B cell (primary cell): ENCODE measurements at regions not wholly inside any gene's neighbourhood (a gene's known extent, or its start where the extent isn't known, plus 50 kb on each side); places are given as distances from the start of the nearest gene placed in this dataset.

Experiments used
- ATAC-seq: fragments of 200-7000 bp; cut with Tn5 transposase; one replicate; pipeline ENCODE4 v1.10.0; 2021; ENCODE audit warnings: low read depth, mild to moderate bottlenecking, moderate number of reproducible peaks, moderate library complexity
- CTCF ChIA-PET: fragments of 350-600 bp; sonication (Branson Sonifier 250); formaldehyde crosslinking; loops from one replicate; lab custom pipeline; 2021; ENCODE audit warnings: antibody characterized with exemption, inconsistent platforms; lab: Charles Lee
- POLR2A ChIA-PET: fragments of 350-600 bp; sonication (Branson Sonifier 250); formaldehyde crosslinking; loops from one replicate; lab custom pipeline; 2021; ENCODE audit warnings: antibody characterized with exemption; lab: Charles Lee
- DNase-seq: peaks from one replicate; pipeline ENCODE4 v3.0.0; 2013
- H2AFZ ChIP-seq: 2 replicates; pipeline ENCODE4 v1.6.1; 2012; ENCODE audit warnings: mild to moderate bottlenecking, low read depth, low read length; ENCODE audit not compliant: insufficient read depth, poor library complexity, severe bottlenecking
- H3K27ac ChIP-seq, 2 donors: 1 replicate in 1 of 2; 2 replicates in 1 of 2; pipeline ENCODE4 v1.5.1; 2012 to 2013; ENCODE audit warnings: low read length in 2 of 2, mild to moderate bottlenecking in 2 of 2, moderate library complexity in 1 of 2
- H3K27me3 ChIP-seq, 4 experiments: fragments of 200-600 bp in 1 of 4; sonication (generic) in 1 of 4; replicated peaks in 1 of 4; 1 replicate in 2 of 4; 2 replicates in 2 of 4; pipeline versions ENCODE4 v1.6.1 to v1.7.0; 2013 to 2016; ENCODE audit warnings: low read length in 3 of 4, mild to moderate bottlenecking in 2 of 4, mixed read lengths in 1 of 4, moderate library complexity in 1 of 4; ENCODE audit not compliant: insufficient read depth in 4 of 4, control insufficient read depth in 3 of 4; ENCODE audit errors: control extremely low read depth in 1 of 4
- H3K36me3 ChIP-seq, 2 experiments: replicated peaks in 1 of 2; 1 replicate in 1 of 2; 2 replicates in 1 of 2; pipeline versions ENCODE4 v1.6.1 to v1.7.1; 2013; ENCODE audit warnings: low read length in 1 of 2; ENCODE audit not compliant: insufficient read depth in 2 of 2, control insufficient read depth in 1 of 2; ENCODE audit errors: control extremely low read depth in 1 of 2, extremely low read depth in 1 of 2
- H3K4me1 ChIP-seq, 2 donors: fragments of 200-600 bp in 1 of 2; sonication (generic) in 1 of 2; 1 replicate in 1 of 2; 2 replicates in 1 of 2; pipeline versions ENCODE4 v1.5.1 to v1.6.1; 2013 to 2017; ENCODE audit warnings: low read length in 2 of 2; ENCODE audit not compliant: control insufficient read depth in 2 of 2, insufficient read depth in 2 of 2
- H3K4me2 ChIP-seq: replicated peaks from 2 replicates; pipeline ENCODE3; 2012; ENCODE audit warnings: mild to moderate bottlenecking, low read depth, low read length; ENCODE audit not compliant: poor library complexity, severe bottlenecking
- H3K4me3 ChIP-seq, 5 experiments: fragments of 200-600 bp in 1 of 5; sonication (generic) in 1 of 5; 1 replicate in 3 of 5; 2 replicates in 2 of 5; pipeline versions ENCODE4 v1.5.1 to v1.7.0; 2011 to 2016; ENCODE audit warnings: low read length in 4 of 5, mild to moderate bottlenecking in 4 of 5, low read depth in 2 of 5, control low read depth in 1 of 5, moderate library complexity in 1 of 5; ENCODE audit not compliant: insufficient read depth in 1 of 5; ENCODE audit errors: control extremely low read depth in 1 of 5, extremely low read depth in 1 of 5
- H3K79me2 ChIP-seq: fragments of 200-600 bp; sonication (generic); one replicate; pipeline ENCODE4 v1.6.0; 2016; ENCODE audit warnings: low read length; ENCODE audit not compliant: control insufficient read depth, insufficient read depth
- H3K9ac ChIP-seq: fragments of 200-600 bp; sonication (generic); 2 replicates; pipeline ENCODE4 v1.6.1; 2017; ENCODE audit warnings: mild to moderate bottlenecking, low read length, moderate library complexity
- H3K9me3 ChIP-seq, 3 donors: one replicate each; pipeline versions ENCODE4 v1.6.1 to v1.7.1; 2013; ENCODE audit warnings: low read length in 2 of 3; ENCODE audit not compliant: control insufficient read depth in 2 of 3, insufficient read depth in 1 of 3; ENCODE audit errors: control extremely low read depth in 1 of 3
- H4K20me1 ChIP-seq: 2 replicates; pipeline ENCODE4 v1.6.0; 2012; ENCODE audit warnings: mild to moderate bottlenecking, low read length; ENCODE audit not compliant: insufficient read depth, control insufficient read depth, poor library complexity, severe bottlenecking
- H3K27ac Mint-ChIP-seq: one replicate; pipeline ENCODE4 v1.8.0; 2021; ENCODE audit warnings: mixed read lengths
- H3K27me3 Mint-ChIP-seq: one replicate; pipeline ENCODE4 v1.8.0; 2021; ENCODE audit warnings: mixed read lengths
- H3K4me1 Mint-ChIP-seq: one replicate; pipeline ENCODE4 v1.8.0; 2021; ENCODE audit warnings: mixed read lengths
- H3K4me3 Mint-ChIP-seq: one replicate; pipeline ENCODE4 v1.8.0; 2021; ENCODE audit warnings: mixed read lengths
- H3K9me3 Mint-ChIP-seq: one replicate; pipeline ENCODE4 v1.8.0; 2022; ENCODE audit warnings: mixed read lengths; ENCODE audit not compliant: insufficient read depth
- EZH2 ChIP-seq: IDR thresholded peaks from 2 replicates; pipeline ENCODE4 v1.6.1; 2012; ENCODE audit warnings: borderline replicate concordance, low read depth, mild to moderate bottlenecking, moderate library complexity, low read length; ENCODE audit not compliant: insufficient read depth, poor library complexity, severe bottlenecking
- WGBS: methylation state at CpG from one replicate; pipeline ENCODE4 v1.1.5; 2013; ENCODE audit warnings: missing lambda C conversion rate; ENCODE audit not compliant: insufficient coverage; 5-methylcytosine and 5-hydroxymethylcytosine counted together
- intact Hi-C: fragments of 100-400 bp; cut with micrococcal nuclease; formaldehyde crosslinking; loops from one replicate; pipeline ENCODE4 v1.10.0; 2022
- TF ChIP-seq, protein P1 (sequence below): fragments of 200-600 bp; IDR thresholded peaks from one replicate; pipeline ENCODE4 v1.8.0; 2022; ENCODE audit warnings: antibody characterized with exemption, mild to moderate bottlenecking

DNA sequence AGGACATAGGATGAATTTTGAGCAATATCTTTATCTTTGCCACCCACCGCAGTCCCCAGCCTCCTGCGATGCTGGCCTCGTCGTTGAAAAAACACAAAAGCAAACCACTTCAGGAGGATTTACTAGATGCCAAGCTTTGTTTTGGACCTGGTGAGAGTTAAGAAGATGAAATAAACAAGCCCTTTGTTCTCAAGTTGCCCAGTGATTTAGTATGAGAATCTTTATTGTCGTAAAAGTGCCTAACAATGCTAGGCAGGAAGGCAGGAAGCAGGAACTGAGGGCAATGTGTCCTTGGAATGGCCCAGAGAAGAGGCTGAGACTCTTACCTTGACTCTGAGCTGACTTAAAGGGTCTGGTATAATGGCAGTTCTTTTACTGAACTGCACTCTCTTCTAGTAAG, 116.0 kb downstream of the TRMT11 start:
- Histone ChIP-seq H3K27me3 (no peaks in the 10 kb centered on the region), H3K36me3 (no peaks in the 10 kb centered on the region), H2AFZ (no peak overlapping the region), H3K9me3 (peaks cover 0 to 1% (median 0%) of the 10 kb centered on the region in 3 donors), H3K4me1 (no peaks in the 10 kb centered on the region), H3K4me3 (no peak overlapping the region), H4K20me1 (no peaks in the 10 kb centered on the region), H3K9ac (no peak overlapping the region), H3K4me2 (no peak overlapping the region), H3K27ac (no peak overlapping the region), H3K79me2 (no peaks in the 10 kb centered on the region)
- ChIA-PET POLR2A (no interaction called here), CTCF (no interaction called here)
- Mint-ChIP-seq H3K9me3 (no peaks in the 10 kb centered on the region), H3K27ac (no peak overlapping the region), H3K27me3 (no peaks in the 10 kb centered on the region), H3K4me1 (no peaks in the 10 kb centered on the region), H3K4me3 (no peak overlapping the region)
- ATAC-seq (no peak), DNase-seq (no peak)
- 87% methylated on average over 3 of the region's 5 CpGs for WGBS
- intact Hi-C loops = no loop called here
- TF ChIP-seq, protein P1, sequence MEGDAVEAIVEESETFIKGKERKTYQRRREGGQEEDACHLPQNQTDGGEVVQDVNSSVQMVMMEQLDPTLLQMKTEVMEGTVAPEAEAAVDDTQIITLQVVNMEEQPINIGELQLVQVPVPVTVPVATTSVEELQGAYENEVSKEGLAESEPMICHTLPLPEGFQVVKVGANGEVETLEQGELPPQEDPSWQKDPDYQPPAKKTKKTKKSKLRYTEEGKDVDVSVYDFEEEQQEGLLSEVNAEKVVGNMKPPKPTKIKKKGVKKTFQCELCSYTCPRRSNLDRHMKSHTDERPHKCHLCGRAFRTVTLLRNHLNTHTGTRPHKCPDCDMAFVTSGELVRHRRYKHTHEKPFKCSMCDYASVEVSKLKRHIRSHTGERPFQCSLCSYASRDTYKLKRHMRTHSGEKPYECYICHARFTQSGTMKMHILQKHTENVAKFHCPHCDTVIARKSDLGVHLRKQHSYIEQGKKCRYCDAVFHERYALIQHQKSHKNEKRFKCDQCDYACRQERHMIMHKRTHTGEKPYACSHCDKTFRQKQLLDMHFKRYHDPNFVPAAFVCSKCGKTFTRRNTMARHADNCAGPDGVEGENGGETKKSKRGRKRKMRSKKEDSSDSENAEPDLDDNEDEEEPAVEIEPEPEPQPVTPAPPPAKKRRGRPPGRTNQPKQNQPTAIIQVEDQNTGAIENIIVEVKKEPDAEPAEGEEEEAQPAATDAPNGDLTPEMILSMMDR = no peak
- TF ChIP-seq EZH2 = no peak

DNA sequence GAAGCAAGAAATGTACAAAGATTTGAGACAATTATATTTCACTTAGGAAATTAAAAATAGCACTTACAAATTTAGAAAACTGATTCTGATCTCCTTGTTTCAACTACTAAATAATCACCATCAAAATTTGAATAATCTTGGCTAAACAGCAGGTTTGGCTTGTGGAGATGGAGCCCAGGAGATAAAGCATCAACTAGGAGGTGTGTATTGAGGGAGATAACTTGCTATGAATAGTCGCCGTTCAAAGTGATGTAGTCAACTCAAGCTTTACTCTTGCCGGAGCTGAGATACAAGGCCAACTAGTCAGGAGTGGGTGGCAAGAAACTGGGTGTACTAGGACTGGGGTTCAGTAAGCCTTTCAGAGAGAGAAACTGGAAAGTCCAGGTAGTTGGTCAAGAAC, 117.7 kb downstream of the TRMT11 start:
- TF ChIP-seq, protein P1 = no peak
- no peak for TF ChIP-seq EZH2
- no peak overlapping the region for H3K4me3 ChIP-seq
- H3K4me1 ChIP-seq = no peaks in the 10 kb centered on the region
- H3K9ac ChIP-seq = no peak overlapping the region
- ChIA-PET POLR2A (no interaction called here), CTCF (no interaction called here)
- no peaks in the 10 kb centered on the region for H3K9me3 Mint-ChIP-seq
- no peak overlapping the region for H3K4me3 Mint-ChIP-seq
- WGBS = 98% methylated on average over 3 of the region's 3 CpGs
- H2AFZ ChIP-seq = no peak overlapping the region
- H3K4me2 ChIP-seq = no peak overlapping the region
- H3K36me3 ChIP-seq = no peaks in the 10 kb centered on the region
- no peak overlapping the region for H3K27ac Mint-ChIP-seq
- no peaks in the 10 kb centered on the region for H3K79me2 ChIP-seq
- no peaks in the 10 kb centered on the region for H3K27me3 ChIP-seq
- peaks cover 0 to 1% (median 0%) of the 10 kb centered on the region in 3 donors for H3K9me3 ChIP-seq
- no peak for DNase-seq
- H3K4me1 Mint-ChIP-seq = no peaks in the 10 kb centered on the region
- no peak overlapping the region for H3K27ac ChIP-seq
- H4K20me1 ChIP-seq = no peaks in the 10 kb centered on the region
- H3K27me3 Mint-ChIP-seq = no peaks in the 10 kb centered on the region
- intact Hi-C loops = no loop called here
- ATAC-seq = no peak
